C4-2B (cell line): ENCODE measurements at regions not wholly inside any gene's neighbourhood (a gene's known extent, or its start where the extent isn't known, plus 50 kb on each side); places are given as distances from the start of the nearest gene placed in this dataset.

Source experiments
- H3K27ac ChIP-seq: fragments of 450-650 bp; 2 replicates; pipeline ENCODE4 v1.5.1; 2017
- ZFX ChIP-seq: fragments of 450-650 bp; IDR thresholded peaks from 2 replicates; pipeline ENCODE4 v1.6.1; 2017
- TF ChIP-seq, protein P1 (sequence below): fragments of 450-650 bp; conservative IDR thresholded peaks from 2 replicates; pipeline ENCODE4 v1.5.1; 2017; ENCODE audit warnings: mild to moderate bottlenecking

DNA sequence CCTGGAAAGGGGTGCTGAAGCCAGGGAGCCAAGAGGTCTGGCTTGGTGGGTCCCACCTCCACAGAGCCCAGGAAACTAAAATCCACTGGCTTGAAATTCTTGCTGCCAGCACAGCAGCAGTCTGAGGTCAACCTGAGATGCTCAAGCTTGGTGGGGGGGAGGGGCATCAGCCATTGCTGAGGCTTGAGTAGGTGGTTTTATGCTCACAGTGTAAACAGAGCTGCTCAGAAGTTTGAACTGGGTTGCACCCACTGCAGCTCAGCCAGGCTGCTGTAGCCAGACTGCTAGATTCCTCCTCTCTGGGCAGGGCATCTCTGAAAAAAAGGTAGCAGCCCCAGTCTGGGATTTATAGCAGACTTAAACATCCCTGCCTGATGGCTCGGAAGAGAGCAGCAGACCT lies 55.5 kb upstream of the FBXL17 start:
- TF ChIP-seq, protein P1, sequence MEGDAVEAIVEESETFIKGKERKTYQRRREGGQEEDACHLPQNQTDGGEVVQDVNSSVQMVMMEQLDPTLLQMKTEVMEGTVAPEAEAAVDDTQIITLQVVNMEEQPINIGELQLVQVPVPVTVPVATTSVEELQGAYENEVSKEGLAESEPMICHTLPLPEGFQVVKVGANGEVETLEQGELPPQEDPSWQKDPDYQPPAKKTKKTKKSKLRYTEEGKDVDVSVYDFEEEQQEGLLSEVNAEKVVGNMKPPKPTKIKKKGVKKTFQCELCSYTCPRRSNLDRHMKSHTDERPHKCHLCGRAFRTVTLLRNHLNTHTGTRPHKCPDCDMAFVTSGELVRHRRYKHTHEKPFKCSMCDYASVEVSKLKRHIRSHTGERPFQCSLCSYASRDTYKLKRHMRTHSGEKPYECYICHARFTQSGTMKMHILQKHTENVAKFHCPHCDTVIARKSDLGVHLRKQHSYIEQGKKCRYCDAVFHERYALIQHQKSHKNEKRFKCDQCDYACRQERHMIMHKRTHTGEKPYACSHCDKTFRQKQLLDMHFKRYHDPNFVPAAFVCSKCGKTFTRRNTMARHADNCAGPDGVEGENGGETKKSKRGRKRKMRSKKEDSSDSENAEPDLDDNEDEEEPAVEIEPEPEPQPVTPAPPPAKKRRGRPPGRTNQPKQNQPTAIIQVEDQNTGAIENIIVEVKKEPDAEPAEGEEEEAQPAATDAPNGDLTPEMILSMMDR = no peak
- TF ChIP-seq ZFX = no peak

DNA sequence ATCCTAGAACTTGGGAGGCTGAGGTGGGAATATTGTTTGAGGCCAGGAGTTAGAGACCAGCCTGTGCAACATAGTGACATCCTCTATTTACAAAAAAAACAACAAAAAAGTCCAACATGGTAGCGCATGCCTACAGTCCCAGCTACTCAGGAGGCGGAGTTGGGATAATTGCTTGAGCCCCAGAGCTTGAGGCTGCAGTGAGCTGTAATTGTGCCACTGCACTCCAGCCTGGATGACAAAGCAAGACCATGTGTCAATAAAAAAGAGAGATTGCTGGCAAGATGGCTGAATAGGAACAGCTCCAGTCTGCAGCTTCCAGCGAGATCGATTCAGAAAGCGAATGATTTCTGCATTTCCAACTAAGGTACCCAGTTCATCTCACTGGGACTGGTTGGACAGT lies 54.8 kb upstream of the FBXL17 start:
- no peak overlapping the region for H3K27ac ChIP-seq
- TF ChIP-seq ZFX = no peak
- TF ChIP-seq, protein P1 = no peak

More for the DNA sequence above, 55.5 kb upstream of the FBXL17 start:
- no peak overlapping the region for H3K27ac ChIP-seq

DNA sequence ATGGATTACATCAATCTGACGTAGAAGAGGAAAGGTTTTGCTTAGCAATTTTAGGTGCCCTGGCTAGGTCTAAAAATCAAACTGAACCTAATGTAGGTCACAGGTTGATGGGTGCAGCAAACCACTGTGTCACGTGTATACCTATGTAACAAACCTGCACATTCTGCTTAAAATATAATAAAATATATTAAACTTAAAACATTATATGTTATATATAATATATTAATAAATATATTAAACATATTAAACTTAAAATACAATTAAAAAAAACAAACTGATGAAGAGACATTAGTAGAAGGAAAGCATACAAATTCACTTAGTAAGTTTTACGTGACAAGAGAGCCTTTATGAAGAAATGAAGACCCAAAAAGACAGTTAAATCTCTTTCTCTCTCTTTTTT lies 51.7 kb upstream of the FBXL17 start:
- no peak overlapping the region for H3K27ac ChIP-seq
- TF ChIP-seq, protein P1 = no peak
- no peak for TF ChIP-seq ZFX

DNA sequence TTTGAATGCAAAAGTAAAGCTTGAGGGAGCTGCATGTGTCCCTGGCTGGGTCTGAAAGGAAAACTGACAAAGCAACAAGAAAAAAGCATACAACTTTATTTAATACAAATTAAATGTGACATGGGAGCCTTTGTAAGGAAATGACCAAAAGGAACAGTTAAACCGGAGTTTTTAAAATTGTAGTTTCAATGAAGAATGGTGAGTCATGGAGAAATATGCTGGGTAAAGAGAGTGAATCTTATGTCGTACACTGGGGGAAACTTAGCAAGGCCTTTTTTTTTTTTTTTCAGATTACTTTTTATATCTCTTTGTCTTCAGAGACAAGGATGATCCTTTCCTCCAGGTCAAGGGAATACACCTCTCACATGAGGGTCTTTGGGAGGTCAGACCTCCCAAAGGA lies 50.1 kb upstream of the FBXL17 start:
- no peak overlapping the region for H3K27ac ChIP-seq
- TF ChIP-seq, protein P1 = no peak
- no peak for TF ChIP-seq ZFX
